ENCODE measurements at regions not wholly inside any gene's neighbourhood (a gene's known extent, or its start where the extent isn't known, plus 50 kb on each side); places are given as distances from the start of the nearest gene placed in this dataset.

- no peak for DNase-seq
- Histone ChIP-seq H3K27ac (no peak overlapping the region), H3K4me1 (no peaks in the 10 kb centered on the region), H3K27me3 (peaks cover 0 to 5% (median 0%) of the 10 kb centered on the region in 4 donors), H3K9me3 (no peaks in the 10 kb centered on the region), H3K4me3 (no peak overlapping the region), H3K36me3 (no peaks in the 10 kb centered on the region)
- intact Hi-C loops (cut with DNase I), result no loop called here
- TF ChIP-seq POLR2A (IDR thresholded peaks at IDR 0.05), result no peak
- TF ChIP-seq, protein P1, sequence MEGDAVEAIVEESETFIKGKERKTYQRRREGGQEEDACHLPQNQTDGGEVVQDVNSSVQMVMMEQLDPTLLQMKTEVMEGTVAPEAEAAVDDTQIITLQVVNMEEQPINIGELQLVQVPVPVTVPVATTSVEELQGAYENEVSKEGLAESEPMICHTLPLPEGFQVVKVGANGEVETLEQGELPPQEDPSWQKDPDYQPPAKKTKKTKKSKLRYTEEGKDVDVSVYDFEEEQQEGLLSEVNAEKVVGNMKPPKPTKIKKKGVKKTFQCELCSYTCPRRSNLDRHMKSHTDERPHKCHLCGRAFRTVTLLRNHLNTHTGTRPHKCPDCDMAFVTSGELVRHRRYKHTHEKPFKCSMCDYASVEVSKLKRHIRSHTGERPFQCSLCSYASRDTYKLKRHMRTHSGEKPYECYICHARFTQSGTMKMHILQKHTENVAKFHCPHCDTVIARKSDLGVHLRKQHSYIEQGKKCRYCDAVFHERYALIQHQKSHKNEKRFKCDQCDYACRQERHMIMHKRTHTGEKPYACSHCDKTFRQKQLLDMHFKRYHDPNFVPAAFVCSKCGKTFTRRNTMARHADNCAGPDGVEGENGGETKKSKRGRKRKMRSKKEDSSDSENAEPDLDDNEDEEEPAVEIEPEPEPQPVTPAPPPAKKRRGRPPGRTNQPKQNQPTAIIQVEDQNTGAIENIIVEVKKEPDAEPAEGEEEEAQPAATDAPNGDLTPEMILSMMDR (IDR thresholded peaks at IDR 0.05), result no peak
- 83 to 92% methylated on average over 2 of the region's 2 CpGs for WGBS, 2 donors
These were observed 301.1 kb downstream of the ABCC12 start for GRCh38 chr16:47854737-47855136.

GRCh38 chr16:47852991-47853390 is 302.8 kb downstream of the ABCC12 start:
- no peak overlapping the region for H3K27ac ChIP-seq
- no peaks in the 10 kb centered on the region for H3K36me3 ChIP-seq
- H3K4me1 ChIP-seq, result no peaks in the 10 kb centered on the region
- H3K9me3 ChIP-seq, result no peaks in the 10 kb centered on the region
- DNase-seq, result no peak
- 70 to 80% methylated on average over 5 to 6 of the region's 6 CpGs for WGBS, 2 donors
- H3K27me3 ChIP-seq, result no peaks in the 10 kb centered on the region
- intact Hi-C loops (cut with DNase I), result no loop called here
- TF ChIP-seq, protein P1 (IDR thresholded peaks at IDR 0.05), result no peak
- TF ChIP-seq POLR2A (IDR thresholded peaks at IDR 0.05), result no peak
- H3K4me3 ChIP-seq, result no peak overlapping the region

- intact Hi-C loops (cut with DNase I), result no loop called here
- no peaks in the 10 kb centered on the region for H3K4me1 ChIP-seq
- no peak overlapping the region for H3K4me3 ChIP-seq
- no peak overlapping the region for H3K27ac ChIP-seq
- DNase-seq, result no peak
- TF ChIP-seq, protein P1 (IDR thresholded peaks at IDR 0.05), result no peak
- TF ChIP-seq POLR2A (IDR thresholded peaks at IDR 0.05), result no peak
- no peaks in the 10 kb centered on the region for H3K9me3 ChIP-seq
- H3K36me3 ChIP-seq, result no peaks in the 10 kb centered on the region
- 33 to 51% methylated on average over 4 to 8 of the region's 8 CpGs for WGBS, 2 donors
- no peaks in the 10 kb centered on the region for H3K27me3 ChIP-seq
These were observed 304.6 kb downstream of the ABCC12 start for GRCh38 chr16:47851146-47851545.

DNA sequence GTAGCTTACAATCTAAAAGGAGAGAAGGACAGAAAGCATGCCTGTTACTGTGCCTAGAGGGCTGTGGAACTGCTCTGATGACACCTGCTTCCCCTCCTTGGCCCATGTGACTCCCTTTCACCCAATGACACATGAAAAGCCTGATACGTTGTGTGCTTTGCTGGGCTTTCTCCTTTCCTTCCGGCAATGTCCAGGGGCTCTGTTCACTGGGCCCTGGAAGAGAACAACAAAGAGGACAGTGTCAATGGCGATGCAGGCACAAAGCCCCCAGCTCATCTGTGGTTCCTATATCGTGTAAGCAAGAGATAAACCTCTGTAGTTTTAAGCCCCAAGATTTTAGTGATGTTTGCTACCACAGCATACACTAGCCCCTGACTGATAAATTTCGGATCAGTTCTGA is 306.1 kb downstream of the ABCC12 start:
- WGBS, 2 donors, result 65 to 70% methylated on average over 4 to 5 of the region's 5 CpGs
- no peaks in the 10 kb centered on the region for H3K9me3 ChIP-seq
- no peak overlapping the region for H3K4me3 ChIP-seq
- intact Hi-C loops (cut with DNase I), result no loop called here
- DNase-seq, result no peak
- H3K36me3 ChIP-seq, result no peaks in the 10 kb centered on the region
- no peak for TF ChIP-seq POLR2A (IDR thresholded peaks at IDR 0.05)
- TF ChIP-seq, protein P1 (IDR thresholded peaks at IDR 0.05), result no peak
- H3K27me3 ChIP-seq, result no peaks in the 10 kb centered on the region
- no peak overlapping the region for H3K27ac ChIP-seq
- no peaks in the 10 kb centered on the region for H3K4me1 ChIP-seq

DNA sequence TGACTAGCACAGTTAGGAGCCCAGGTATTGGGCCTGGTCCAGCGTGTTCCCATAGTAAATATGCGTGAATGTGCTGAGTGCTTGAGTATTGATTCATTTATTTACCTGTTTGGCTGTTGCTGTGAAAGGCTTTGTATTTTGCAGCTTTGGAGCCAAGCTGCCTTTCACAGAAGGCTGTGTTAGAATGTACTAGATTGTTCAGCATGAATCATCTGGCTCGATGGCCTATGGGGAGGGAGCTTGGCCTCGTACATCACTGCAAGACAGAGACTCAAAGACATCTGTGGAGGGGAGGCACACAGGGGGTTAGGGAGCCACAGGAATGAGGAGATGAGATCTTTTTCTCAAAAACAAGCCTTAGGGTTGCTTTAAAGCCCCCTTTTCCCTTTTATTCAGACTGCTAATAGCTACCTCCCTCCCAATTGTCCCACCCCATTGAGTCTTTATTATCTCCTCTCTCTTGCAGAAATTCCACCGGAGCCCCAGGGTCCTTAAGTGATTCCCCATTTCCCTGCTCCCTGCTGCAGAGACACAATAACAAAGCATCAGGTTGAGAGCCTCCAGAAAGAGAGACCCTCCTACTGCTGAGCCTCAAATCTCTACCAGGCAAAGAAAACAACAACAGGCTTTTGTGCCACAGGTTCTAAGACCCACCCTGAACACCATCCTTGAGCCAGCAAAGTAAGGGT is 307.2 kb downstream of the ABCC12 start:
- no peaks in the 10 kb centered on the region for H3K36me3 ChIP-seq
- H3K9me3 ChIP-seq, result no peaks in the 10 kb centered on the region
- no peak for TF ChIP-seq POLR2A (IDR thresholded peaks at IDR 0.05)
- TF ChIP-seq, protein P1 (IDR thresholded peaks at IDR 0.05), result no peak
- no peaks in the 10 kb centered on the region for H3K4me1 ChIP-seq
- no peak overlapping the region for H3K4me3 ChIP-seq
- no peak for DNase-seq
- H3K27ac ChIP-seq, result no peak overlapping the region
- intact Hi-C loops (cut with DNase I), result no loop called here
- 25 to 43% methylated on average over 5 of the region's 5 CpGs for WGBS, 2 donors
- H3K27me3 ChIP-seq, result no peaks in the 10 kb centered on the region
